Activated T-cell treated with anti-CD3 and anti-CD28 coated beads, Interleukin-2, amount 50 U/mL, for 72 hours (primary cell): ENCODE measurements at regions not wholly inside any gene's neighbourhood (a gene's known extent, or its start where the extent isn't known, plus 50 kb on each side); places are given as distances from the start of the nearest gene placed in this dataset.
"Not testable (repeated sequence)": the region's sequence is repeated elsewhere in the genome, so short reads cannot be mapped to it uniquely, and the experiment has no call there.

Experiments used
- ATAC-seq, 2 donors: fragments of 150-1000 bp; cut with Tn5 transposase; replicated peaks in 1 of 2; 2 replicates each; pipeline ENCODE4 v1.10.0; 2021; ENCODE audit warnings: moderate library complexity in 2 of 2, mild to moderate bottlenecking in 1 of 2
- DNase-seq, 2 donors: peaks; one replicate each; pipeline ENCODE4 v3.0.0; 2021 to 2022; ENCODE audit warnings: mixed read lengths in 1 of 2
- H3K27ac Mint-ChIP-seq: one replicate; pipeline ENCODE4 v1.8.0; 2022; ENCODE audit warnings: mild to moderate bottlenecking, moderate library complexity, mixed read lengths
- H3K27me3 Mint-ChIP-seq: one replicate; pipeline ENCODE4 v1.8.0; 2022; ENCODE audit warnings: low read depth, mixed read lengths
- H3K36me3 Mint-ChIP-seq, 2 donors: one replicate each; pipeline ENCODE4 v1.8.0; 2022; ENCODE audit warnings: mixed read lengths in 2 of 2, mild to moderate bottlenecking in 1 of 2; ENCODE audit not compliant: insufficient read depth in 2 of 2
- H3K4me1 Mint-ChIP-seq: one replicate; pipeline ENCODE4 v1.8.0; 2022; ENCODE audit warnings: low read depth, mixed read lengths
- H3K4me3 Mint-ChIP-seq, 2 donors: one replicate each; pipeline ENCODE4 v1.8.0; 2022; ENCODE audit warnings: mild to moderate bottlenecking in 2 of 2, mixed read lengths in 2 of 2, moderate library complexity in 2 of 2
- H3K9me3 Mint-ChIP-seq, 2 donors: one replicate each; pipeline ENCODE4 v1.8.0; 2022; ENCODE audit warnings: mixed read lengths in 2 of 2

DNA sequence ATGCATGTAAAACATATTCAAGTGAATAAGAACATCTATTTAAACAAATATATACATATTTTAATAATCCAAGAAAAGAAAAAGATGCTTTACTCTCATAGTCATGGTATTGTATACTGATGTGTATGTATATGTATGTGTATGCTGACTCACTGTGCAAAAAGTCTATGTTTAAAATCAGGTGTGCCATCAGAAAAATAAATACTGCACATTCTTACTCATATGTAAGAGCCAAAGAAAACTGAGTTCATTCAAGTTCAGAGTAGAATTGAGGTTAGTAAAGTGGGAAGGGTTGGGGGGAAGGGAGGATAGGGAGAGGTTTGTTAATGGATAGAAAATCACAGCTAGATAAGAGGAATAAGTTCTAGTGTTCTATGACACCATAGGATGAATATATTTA is 403.9 kb upstream of the SMIM31 start:
- Mint-ChIP-seq H3K36me3 (no peaks in the 10 kb centered on the region), H3K4me3 (no peak overlapping the region), H3K4me1 (no peaks in the 10 kb centered on the region), H3K9me3 (peaks cover 0 to 3% of the 10 kb centered on the region in 2 donors), H3K27me3 (no peaks in the 10 kb centered on the region), H3K27ac (no peak overlapping the region)
- no peak for ATAC-seq
- DNase-seq: no peak

- H3K27ac Mint-ChIP-seq, ATAC-seq, H3K9me3 Mint-ChIP-seq: not testable (repeated sequence)
These were observed 403.2 kb upstream of the SMIM31 start for GRCh38 chr4:164350716-164351115.

GRCh38 chr4:164357957-164358356 is 396.0 kb upstream of the SMIM31 start:
- H3K36me3 Mint-ChIP-seq: no peaks in the 10 kb centered on the region
- H3K9me3 Mint-ChIP-seq: no peaks in the 10 kb centered on the region
- DNase-seq (no peak), ATAC-seq (no peak)
- H3K4me3 Mint-ChIP-seq: no peak overlapping the region
- no peaks in the 10 kb centered on the region for H3K27me3 Mint-ChIP-seq
- no peak overlapping the region for H3K27ac Mint-ChIP-seq
- H3K4me1 Mint-ChIP-seq: no peaks in the 10 kb centered on the region

More at GRCh38 chr4:164350716-164351115, 403.2 kb upstream of the SMIM31 start:
- not testable (repeated sequence) for H3K4me3 Mint-ChIP-seq, H3K4me1 Mint-ChIP-seq, DNase-seq, H3K36me3 Mint-ChIP-seq, H3K27me3 Mint-ChIP-seq

- Mint-ChIP-seq H3K4me3 (no peak overlapping the region), H3K9me3 (no peaks in the 10 kb centered on the region)
These were observed 395.5 kb upstream of the SMIM31 start for GRCh38 chr4:164358400-164358799.

DNA sequence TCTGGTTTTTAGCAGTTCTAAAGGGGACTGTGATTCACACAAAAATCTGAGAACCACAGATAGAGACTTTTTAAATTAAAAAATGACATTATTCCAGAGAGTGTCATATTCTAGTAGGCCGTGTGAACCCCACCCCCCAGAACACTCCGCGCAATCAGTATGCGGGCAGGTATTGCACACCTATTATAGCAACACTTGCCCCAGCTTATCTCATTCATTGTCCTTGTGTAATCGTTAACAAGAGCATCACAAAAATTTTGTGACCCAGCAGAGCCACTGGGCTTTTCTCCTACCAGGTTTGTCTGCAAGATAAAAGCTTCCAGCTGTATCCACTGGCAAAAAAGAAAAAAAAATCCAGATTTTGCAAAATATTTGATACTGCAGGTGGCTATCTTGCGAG is 394.1 kb upstream of the SMIM31 start:
- Mint-ChIP-seq H3K4me3 (no peak overlapping the region), H3K36me3 (no peaks in the 10 kb centered on the region), H3K27me3 (no peaks in the 10 kb centered on the region), H3K27ac (no peak overlapping the region), H3K9me3 (no peaks in the 10 kb centered on the region), H3K4me1 (no peaks in the 10 kb centered on the region)
- DNase-seq (no peak), ATAC-seq (no peak)

More at GRCh38 chr4:164358400-164358799, 395.5 kb upstream of the SMIM31 start:
- H3K27me3 Mint-ChIP-seq: no peaks in the 10 kb centered on the region
- no peaks in the 10 kb centered on the region for H3K36me3 Mint-ChIP-seq
- no peak for ATAC-seq
- DNase-seq: no peak
- no peaks in the 10 kb centered on the region for H3K4me1 Mint-ChIP-seq
- H3K27ac Mint-ChIP-seq: no peak overlapping the region

DNA sequence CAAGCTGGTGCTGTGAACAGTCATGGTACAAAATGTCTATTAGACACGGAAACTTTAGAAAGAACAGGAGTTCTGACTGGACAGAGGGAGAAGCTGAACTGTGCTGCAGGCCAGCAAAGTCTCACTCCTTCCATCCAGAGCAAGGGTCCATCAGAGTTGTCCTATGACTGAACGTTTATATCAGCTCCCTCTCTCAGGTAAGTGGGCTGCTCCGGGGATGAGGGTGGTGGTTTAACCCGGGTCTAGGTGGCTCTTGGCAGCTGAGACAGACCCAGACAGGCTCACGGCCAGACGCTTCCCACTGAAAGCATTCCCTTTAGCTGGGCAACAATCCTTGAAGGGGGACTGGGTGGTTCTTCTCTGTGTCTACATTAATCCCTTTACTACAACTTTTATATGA is 385.0 kb upstream of the SMIM31 start:
- peaks cover 0 to 2% of the 10 kb centered on the region in 2 donors for H3K9me3 Mint-ChIP-seq
- no peaks in the 10 kb centered on the region for H3K4me1 Mint-ChIP-seq
- no peak overlapping the region for H3K4me3 Mint-ChIP-seq
- H3K27me3 Mint-ChIP-seq: no peaks in the 10 kb centered on the region
- H3K27ac Mint-ChIP-seq: no peak overlapping the region
- DNase-seq: no peak
- no peaks in the 10 kb centered on the region for H3K36me3 Mint-ChIP-seq
- no peak for ATAC-seq

GRCh38 chr4:164373021-164373420 is 380.9 kb upstream of the SMIM31 start:
- ATAC-seq (no peak), DNase-seq (no peak)
- Mint-ChIP-seq H3K27me3 (no peaks in the 10 kb centered on the region), H3K9me3 (no peaks in the 10 kb centered on the region), H3K36me3 (no peaks in the 10 kb centered on the region), H3K27ac (no peak overlapping the region), H3K4me3 (no peak overlapping the region), H3K4me1 (no peaks in the 10 kb centered on the region)

DNA sequence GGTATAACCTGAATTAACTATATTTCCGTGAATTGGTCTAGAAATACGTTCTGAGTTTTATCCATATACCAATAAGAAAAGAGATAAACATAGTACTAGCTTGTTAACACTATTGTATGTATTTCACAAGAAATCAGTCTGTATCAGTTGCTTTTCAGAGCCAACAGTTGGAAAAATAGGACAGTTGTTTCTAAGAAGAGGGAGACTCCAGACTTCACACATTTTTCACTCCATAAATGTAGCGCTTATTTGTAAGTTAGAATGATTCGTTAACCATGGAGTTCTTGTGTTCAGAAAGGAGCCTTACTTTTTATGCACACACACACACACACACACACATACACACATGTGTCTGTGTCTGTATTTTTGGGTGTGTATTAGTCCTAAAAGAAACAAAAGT is 376.7 kb upstream of the SMIM31 start:
- H3K4me3 Mint-ChIP-seq: no peak overlapping the region
- H3K27me3 Mint-ChIP-seq: no peaks in the 10 kb centered on the region
- H3K36me3 Mint-ChIP-seq: no peaks in the 10 kb centered on the region
- no peaks in the 10 kb centered on the region for H3K4me1 Mint-ChIP-seq
- no peak overlapping the region for H3K27ac Mint-ChIP-seq
- no peak for DNase-seq
- no peaks in the 10 kb centered on the region for H3K9me3 Mint-ChIP-seq
- ATAC-seq: no peak

DNA sequence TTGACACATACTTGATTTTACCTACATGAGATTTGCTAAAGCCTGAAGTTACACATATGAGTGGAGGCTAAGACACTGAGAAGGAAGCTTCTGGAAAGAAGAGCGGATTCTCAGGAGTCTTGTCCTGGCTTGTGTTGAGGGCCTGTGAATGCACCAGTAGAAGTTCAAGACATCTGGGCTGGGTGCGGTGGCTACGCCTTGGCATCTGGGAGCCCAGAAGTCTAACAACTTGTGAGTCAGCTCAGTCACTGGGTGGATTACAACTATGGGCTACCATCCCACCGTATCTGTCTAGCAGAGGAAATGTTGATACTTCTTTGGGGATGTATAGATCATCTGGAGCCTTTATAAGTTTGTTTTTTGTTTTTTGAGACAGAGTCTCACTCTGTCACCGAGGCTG is 375.6 kb upstream of the SMIM31 start:
- no peak for DNase-seq
- no peak for ATAC-seq
- Mint-ChIP-seq H3K9me3 (no peaks in the 10 kb centered on the region), H3K4me1 (no peaks in the 10 kb centered on the region), H3K27me3 (peaks cover 9% of the 10 kb centered on the region), H3K4me3 (no peak overlapping the region), H3K27ac (no peak overlapping the region), H3K36me3 (no peaks in the 10 kb centered on the region)

GRCh38 chr4:164379694-164380093 is 374.2 kb upstream of the SMIM31 start:
- H3K27ac Mint-ChIP-seq: no peak overlapping the region
- H3K27me3 Mint-ChIP-seq: peaks cover 15% of the 10 kb centered on the region
- no peaks in the 10 kb centered on the region for H3K4me1 Mint-ChIP-seq
- H3K4me3 Mint-ChIP-seq: no peak overlapping the region
- no peaks in the 10 kb centered on the region for H3K36me3 Mint-ChIP-seq
- DNase-seq (no peak), ATAC-seq (no peak)
- H3K9me3 Mint-ChIP-seq: no peaks in the 10 kb centered on the region

DNA sequence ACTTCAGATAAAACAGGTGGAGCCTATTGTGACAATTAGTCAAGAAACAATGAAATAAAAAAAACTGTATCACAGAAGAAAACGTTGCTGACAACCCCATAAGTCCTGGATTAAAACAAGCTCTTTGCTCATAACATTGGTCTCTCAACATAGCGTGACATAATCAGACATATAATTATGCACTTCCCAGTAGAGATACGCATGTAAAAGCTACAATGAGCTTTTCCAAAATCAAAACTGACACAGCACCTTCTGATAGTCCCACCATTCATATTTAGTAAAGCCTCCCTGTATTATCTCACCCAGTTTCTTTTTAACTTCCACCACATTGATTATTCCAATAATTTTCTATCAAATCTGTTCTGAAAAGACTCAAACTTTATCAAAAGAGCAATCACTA is 372.1 kb upstream of the SMIM31 start:
- Mint-ChIP-seq H3K36me3 (no peaks in the 10 kb centered on the region), H3K4me3 (no peak overlapping the region), H3K27ac (no peak overlapping the region), H3K4me1 (no peaks in the 10 kb centered on the region), H3K9me3 (no peaks in the 10 kb centered on the region), H3K27me3 (peaks cover 19% of the 10 kb centered on the region)
- DNase-seq (no peak), ATAC-seq (no peak)

GRCh38 chr4:164383058-164383357 is 370.9 kb upstream of the SMIM31 start:
- no peaks in the 10 kb centered on the region for H3K9me3 Mint-ChIP-seq
- ATAC-seq (no peak), DNase-seq (no peak)
- no peaks in the 10 kb centered on the region for H3K4me1 Mint-ChIP-seq
- H3K27me3 Mint-ChIP-seq: peaks cover 19% of the 10 kb centered on the region
- H3K4me3 Mint-ChIP-seq: peak overlapping the region in 1 of 2 donors; percentile 34
- H3K27ac Mint-ChIP-seq: no peak overlapping the region
- H3K36me3 Mint-ChIP-seq: no peaks in the 10 kb centered on the region

GRCh38 chr4:164383358-164384220 is 370.3 kb upstream of the SMIM31 start:
- peak in 1 of 2 donors; percentile 3 for DNase-seq
- H3K4me1 Mint-ChIP-seq: no peaks in the 10 kb centered on the region

GRCh38 chr4:164384416-164384815 is 369.5 kb upstream of the SMIM31 start:
- Mint-ChIP-seq H3K4me3 (no peak overlapping the region), H3K27me3 (peaks cover 19% of the 10 kb centered on the region), H3K27ac (no peak overlapping the region), H3K4me1 (no peaks in the 10 kb centered on the region), H3K36me3 (no peaks in the 10 kb centered on the region), H3K9me3 (no peaks in the 10 kb centered on the region)
- no peak for ATAC-seq
- DNase-seq: no peak

More at GRCh38 chr4:164383358-164384220, 370.3 kb upstream of the SMIM31 start:
- no peaks in the 10 kb centered on the region for H3K9me3 Mint-ChIP-seq
- peak overlapping the region in 1 of 2 donors; percentile 34 for H3K4me3 Mint-ChIP-seq
- peak; percentile 32 to 62 for ATAC-seq
- H3K27ac Mint-ChIP-seq: no peak overlapping the region
- peaks cover 19% of the 10 kb centered on the region for H3K27me3 Mint-ChIP-seq
- H3K36me3 Mint-ChIP-seq: no peaks in the 10 kb centered on the region
